Brain microvascular endothelial cell (primary cell): ENCODE measurements at regions not wholly inside any gene's neighbourhood (a gene's known extent, or its start where the extent isn't known, plus 50 kb on each side); places are given as distances from the start of the nearest gene placed in this dataset.
"Not testable (repeated sequence)": the region's sequence is repeated elsewhere in the genome, so short reads cannot be mapped to it uniquely, and the experiment has no call there.

ENCODE experiments used
- DNase-seq: peaks from one replicate; pipeline ENCODE4 v3.0.0-alpha.2; 2020
- H3K27ac ChIP-seq: fragments of 250-450 bp; sonication (Bioruptor Pico); 2 replicates; pipeline ENCODE4 v1.5.1; 2020; ENCODE audit warnings: mild to moderate bottlenecking, moderate library complexity
- H3K27me3 ChIP-seq: fragments of 250-450 bp; sonication (Bioruptor Pico); replicated peaks from 2 replicates; pipeline ENCODE4 v1.5.1; 2020; ENCODE audit warnings: mild to moderate bottlenecking
- H3K36me3 ChIP-seq: fragments of 250-450 bp; sonication (Bioruptor Pico); replicated peaks from 2 replicates; pipeline ENCODE4 v1.5.1; 2020; ENCODE audit warnings: mild to moderate bottlenecking
- H3K4me3 ChIP-seq: 2 replicates; pipeline ENCODE4 v1.5.1; 2011; ENCODE audit warnings: low read depth, mild to moderate bottlenecking, control low read depth, low read length, moderate library complexity
- in situ Hi-C: cut with HindIII; loops from 2 replicates; pipeline ENCODE4 v1.10.0; 2017; ENCODE audit warnings: low sequenced_read_pairs, low pct_ligation_motif_present
- TF ChIP-seq, protein P1 (sequence below): IDR thresholded peaks from 2 replicates; pipeline ENCODE4 v1.5.1; 2011; ENCODE audit warnings: low read depth, mild to moderate bottlenecking, moderate library complexity, low read length, control low read depth, inconsistent platforms; ENCODE audit errors: missing control alignments

GRCh38 chr9:31908158-31908890 lies 476.1 kb upstream of the ACO1 start:
- Histone ChIP-seq H3K27me3 (no peaks in the 10 kb centered on the region), H3K27ac (no peak overlapping the region), H3K36me3 (no peaks in the 10 kb centered on the region), H3K4me3 (no peak overlapping the region)
- TF ChIP-seq, protein P1, sequence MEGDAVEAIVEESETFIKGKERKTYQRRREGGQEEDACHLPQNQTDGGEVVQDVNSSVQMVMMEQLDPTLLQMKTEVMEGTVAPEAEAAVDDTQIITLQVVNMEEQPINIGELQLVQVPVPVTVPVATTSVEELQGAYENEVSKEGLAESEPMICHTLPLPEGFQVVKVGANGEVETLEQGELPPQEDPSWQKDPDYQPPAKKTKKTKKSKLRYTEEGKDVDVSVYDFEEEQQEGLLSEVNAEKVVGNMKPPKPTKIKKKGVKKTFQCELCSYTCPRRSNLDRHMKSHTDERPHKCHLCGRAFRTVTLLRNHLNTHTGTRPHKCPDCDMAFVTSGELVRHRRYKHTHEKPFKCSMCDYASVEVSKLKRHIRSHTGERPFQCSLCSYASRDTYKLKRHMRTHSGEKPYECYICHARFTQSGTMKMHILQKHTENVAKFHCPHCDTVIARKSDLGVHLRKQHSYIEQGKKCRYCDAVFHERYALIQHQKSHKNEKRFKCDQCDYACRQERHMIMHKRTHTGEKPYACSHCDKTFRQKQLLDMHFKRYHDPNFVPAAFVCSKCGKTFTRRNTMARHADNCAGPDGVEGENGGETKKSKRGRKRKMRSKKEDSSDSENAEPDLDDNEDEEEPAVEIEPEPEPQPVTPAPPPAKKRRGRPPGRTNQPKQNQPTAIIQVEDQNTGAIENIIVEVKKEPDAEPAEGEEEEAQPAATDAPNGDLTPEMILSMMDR: no peak
- in situ Hi-C loops: no loop called here
- DNase-seq: no peak

GRCh38 chr9:31908891-31909480 lies 475.5 kb upstream of the ACO1 start:
- no peaks in the 10 kb centered on the region for H3K36me3 ChIP-seq
- in situ Hi-C loops: no loop called here
- TF ChIP-seq, protein P1: no peak
- H3K4me3 ChIP-seq: no peak overlapping the region
- H3K27ac ChIP-seq: no peak overlapping the region
- DNase-seq: no peak
- H3K27me3 ChIP-seq: no peaks in the 10 kb centered on the region

DNA sequence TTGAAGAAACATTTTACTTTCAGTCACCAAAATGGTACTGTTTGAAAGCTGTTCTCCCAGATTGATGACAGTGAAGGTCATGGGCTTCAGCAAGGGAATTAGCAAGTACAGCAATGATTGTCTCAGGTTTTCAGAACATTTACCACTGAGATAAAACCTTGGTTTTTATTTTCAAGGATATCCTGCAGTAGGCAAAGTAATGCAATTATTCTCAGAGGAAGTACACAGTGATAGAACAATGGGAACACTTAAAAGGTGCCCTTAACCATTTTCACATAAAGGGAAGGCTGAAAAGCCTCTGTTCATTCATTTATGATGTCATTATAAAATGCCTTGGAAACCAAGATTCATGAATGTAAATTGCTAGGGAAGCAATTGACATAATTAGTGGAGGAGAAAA lies 471.8 kb upstream of the ACO1 start:
- TF ChIP-seq, protein P1: no peak
- in situ Hi-C loops: no loop called here
- H3K27me3 ChIP-seq: no peaks in the 10 kb centered on the region
- H3K4me3 ChIP-seq: no peak overlapping the region
- H3K36me3 ChIP-seq: no peaks in the 10 kb centered on the region
- no peak overlapping the region for H3K27ac ChIP-seq
- no peak for DNase-seq

DNA sequence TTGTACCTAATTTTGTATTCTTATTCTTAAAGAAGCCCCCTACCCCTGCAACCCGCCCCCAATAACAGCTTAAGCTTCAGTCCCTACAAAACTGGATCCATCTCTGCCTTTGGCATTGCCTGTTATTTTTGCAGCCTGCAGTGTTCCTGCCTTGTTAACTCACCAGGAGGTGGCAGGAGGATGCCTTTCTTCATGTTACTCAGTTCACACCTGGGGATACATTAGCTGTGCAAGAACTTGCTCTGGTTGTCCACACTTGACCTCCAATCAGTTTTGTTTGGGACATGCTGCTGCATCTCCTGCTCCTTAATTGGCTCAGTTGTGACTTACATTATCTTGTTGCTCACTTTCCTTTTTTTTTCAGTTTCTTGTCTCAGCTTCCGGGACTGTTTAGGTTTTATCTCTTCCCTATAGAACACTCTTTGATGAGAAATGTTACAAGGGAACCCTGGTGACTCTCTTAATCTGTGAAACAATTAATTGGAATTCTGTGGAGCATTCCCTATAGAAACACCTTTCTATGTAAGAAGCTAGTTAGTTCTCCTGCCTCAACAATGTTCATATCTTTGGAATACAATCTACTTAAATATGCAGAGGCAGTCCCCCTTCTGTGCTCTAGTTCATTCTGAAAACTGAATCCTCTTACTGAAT lies 467.7 kb upstream of the ACO1 start:
- no peak overlapping the region for H3K27ac ChIP-seq
- TF ChIP-seq, protein P1: no peak
- no peaks in the 10 kb centered on the region for H3K27me3 ChIP-seq
- no peak overlapping the region for H3K4me3 ChIP-seq
- H3K36me3 ChIP-seq: no peaks in the 10 kb centered on the region
- no peak for DNase-seq
- in situ Hi-C loops: no loop called here

DNA sequence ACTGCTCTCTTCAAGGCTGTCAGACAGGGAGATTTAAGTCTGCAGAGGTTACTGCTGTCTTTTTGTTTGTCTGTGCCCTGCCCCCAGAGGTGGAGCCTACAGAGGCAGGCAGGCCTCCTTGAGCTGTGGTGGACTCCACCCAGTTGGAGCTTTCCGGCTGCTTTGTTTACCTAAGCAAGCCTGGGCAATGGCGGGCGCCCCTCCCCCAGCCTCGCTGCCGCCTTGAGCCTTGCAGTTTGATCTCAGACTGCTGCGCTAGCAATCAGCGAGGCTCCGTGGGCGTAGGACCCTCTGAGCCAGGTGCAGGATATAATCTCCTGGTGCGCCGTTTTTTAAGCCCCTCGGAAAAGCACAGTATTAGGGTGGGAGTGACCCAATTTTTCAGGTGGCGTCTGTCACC lies 446.7 kb upstream of the ACO1 start:
- H3K4me3 ChIP-seq, in situ Hi-C loops, H3K36me3 ChIP-seq, H3K27ac ChIP-seq, DNase-seq, H3K27me3 ChIP-seq: not testable (repeated sequence)

- H3K27me3 ChIP-seq: no peaks in the 10 kb centered on the region
- no peak for DNase-seq
- in situ Hi-C loops: no loop called here
- H3K27ac ChIP-seq: no peak overlapping the region
- TF ChIP-seq, protein P1: no peak
- no peak overlapping the region for H3K4me3 ChIP-seq
- no peaks in the 10 kb centered on the region for H3K36me3 ChIP-seq
Measured at GRCh38 chr9:31950756-31951155, 433.7 kb upstream of the ACO1 start.
